ENCODE measurements at regions not wholly inside any gene's neighbourhood (a gene's known extent, or its start where the extent isn't known, plus 50 kb on each side); places are given as distances from the start of the nearest gene placed in this dataset.

DNA sequence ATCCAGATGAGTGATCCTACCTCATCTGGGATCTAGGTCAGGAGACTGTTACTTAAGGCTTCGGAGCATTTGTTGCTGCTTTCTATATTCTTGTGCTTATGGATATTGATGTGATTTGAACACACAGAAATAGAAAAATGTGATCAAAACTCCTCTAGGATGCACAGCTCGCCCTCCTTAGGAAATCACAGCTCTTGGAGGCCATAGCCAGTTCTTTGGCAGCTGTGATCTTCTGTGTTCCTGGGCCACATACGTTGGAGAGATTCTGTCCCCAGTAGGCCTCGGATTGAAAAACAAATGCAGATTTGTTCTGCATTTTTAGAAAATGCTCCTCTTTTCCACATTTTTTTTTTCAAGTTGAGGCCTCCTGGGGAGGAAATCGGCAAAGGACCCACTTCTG is 437.4 kb upstream of the THBS1 start:
- Histone ChIP-seq H3K9me1 (replicated peaks; ENCODE audit: control insufficient read depth, extremely low read depth, insufficient read depth, low read length) (no peaks in the 10 kb centered on the region), H4K20me1 (replicated peaks; ENCODE audit: control insufficient read depth, extremely low read depth, insufficient read depth, low read length) (no peaks in the 10 kb centered on the region), H3K79me2 (ENCODE audit: control insufficient read depth, insufficient read depth, low read length) (no peaks in the 10 kb centered on the region), H2AFZ (ENCODE audit: low read depth, low read length) (no peak overlapping the region), H3K36me3 (ENCODE audit: control insufficient read depth in 2 of 2, extremely low read depth in 1 of 2, insufficient read depth in 2 of 2, low read length in 2 of 2) (no peaks in the 10 kb centered on the region), H3K27ac (ENCODE audit: insufficient read depth, low read depth, low read length) (no peak overlapping the region), H3K4me3 (replicated peaks in 1 of 3; ENCODE audit: insufficient read depth in 1 of 3, low read depth in 1 of 3, low read length in 3 of 3) (no peak overlapping the region), H3K9me3 (replicated peaks; ENCODE audit: control insufficient read depth, insufficient read depth, low read length) (no peaks in the 10 kb centered on the region), H3K27me3 (ENCODE audit: control insufficient read depth in 2 of 2, insufficient read depth in 2 of 2, low read length in 2 of 2) (no peaks in the 10 kb centered on the region), H3K4me1 (ENCODE audit: control insufficient read depth, extremely low read depth, insufficient read depth, low read length) (peaks cover 41% of the 10 kb centered on the region), H3K4me2 (ENCODE audit: insufficient read depth, low read length) (no peak overlapping the region), H3K9ac (replicated peaks; ENCODE audit: extremely low read depth, insufficient read depth, low read length) (no peak overlapping the region)
- no peak for TF ChIP-seq EZH2 (IDR thresholded peaks at IDR 0.05; ENCODE audit: borderline replicate concordance, low read depth, low read length, severe bottlenecking)
- TF ChIP-seq, protein P1, sequence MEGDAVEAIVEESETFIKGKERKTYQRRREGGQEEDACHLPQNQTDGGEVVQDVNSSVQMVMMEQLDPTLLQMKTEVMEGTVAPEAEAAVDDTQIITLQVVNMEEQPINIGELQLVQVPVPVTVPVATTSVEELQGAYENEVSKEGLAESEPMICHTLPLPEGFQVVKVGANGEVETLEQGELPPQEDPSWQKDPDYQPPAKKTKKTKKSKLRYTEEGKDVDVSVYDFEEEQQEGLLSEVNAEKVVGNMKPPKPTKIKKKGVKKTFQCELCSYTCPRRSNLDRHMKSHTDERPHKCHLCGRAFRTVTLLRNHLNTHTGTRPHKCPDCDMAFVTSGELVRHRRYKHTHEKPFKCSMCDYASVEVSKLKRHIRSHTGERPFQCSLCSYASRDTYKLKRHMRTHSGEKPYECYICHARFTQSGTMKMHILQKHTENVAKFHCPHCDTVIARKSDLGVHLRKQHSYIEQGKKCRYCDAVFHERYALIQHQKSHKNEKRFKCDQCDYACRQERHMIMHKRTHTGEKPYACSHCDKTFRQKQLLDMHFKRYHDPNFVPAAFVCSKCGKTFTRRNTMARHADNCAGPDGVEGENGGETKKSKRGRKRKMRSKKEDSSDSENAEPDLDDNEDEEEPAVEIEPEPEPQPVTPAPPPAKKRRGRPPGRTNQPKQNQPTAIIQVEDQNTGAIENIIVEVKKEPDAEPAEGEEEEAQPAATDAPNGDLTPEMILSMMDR (IDR thresholded peaks at IDR 0.05; ENCODE audit: extremely low read depth in 1 of 2, insufficient read depth in 1 of 2, low read depth in 1 of 2, low read length in 2 of 2) = no peak
- no peak for TF ChIP-seq POLR2AphosphoS5 (IDR thresholded peaks at IDR 0.05; ENCODE audit: insufficient read depth, low read depth, low read length)
- TF ChIP-seq GATA2 (IDR thresholded peaks at IDR 0.05; ENCODE audit: insufficient read depth, insufficient read length, low read depth, low read length) = no peak
- no peak for TF ChIP-seq MYC (IDR thresholded peaks at IDR 0.05; ENCODE audit: low read depth, low read length)
- no peak for TF ChIP-seq JUN (IDR thresholded peaks at IDR 0.05; ENCODE audit: borderline replicate concordance, insufficient read depth, insufficient read length, low read depth)
- TF ChIP-seq, protein P2, sequence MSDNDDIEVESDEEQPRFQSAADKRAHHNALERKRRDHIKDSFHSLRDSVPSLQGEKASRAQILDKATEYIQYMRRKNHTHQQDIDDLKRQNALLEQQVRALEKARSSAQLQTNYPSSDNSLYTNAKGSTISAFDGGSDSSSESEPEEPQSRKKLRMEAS (IDR thresholded peaks at IDR 0.05; ENCODE audit: insufficient read depth, insufficient read length) = no peak
- TF ChIP-seq FOS (IDR thresholded peaks at IDR 0.05; ENCODE audit: borderline replicate concordance, insufficient read depth, low read length) = no peak
- TF ChIP-seq POLR2A (IDR thresholded peaks at IDR 0.05; ENCODE audit: low read depth, low read length) = no peak
- ChIA-PET CTCF (interaction anchor here (1.3 kb wide), 1 partner anchor 12 kb away, joined by 3 read pairs; no protein-coding TSS in a partner anchor), POLR2A (no interaction called here)
- dilution Hi-C loops (cut with MboI; ENCODE audit: extremely low pct_ligation_motif_present, low sequenced_read_pairs) (loop anchor here (25.0 kb wide), 1 partner anchor 306 kb away; no protein-coding TSS in a partner anchor), intact Hi-C loops (cut with micrococcal nuclease) (no loop called here)
- FAIRE-seq (no peak), DNase-seq (ENCODE audit: low read depth, low spot score) (no peak)
- BruUV-seq (replicated peaks) = no TSS peak

All from endothelial cell of umbilical vein (primary cell).